Endothelial cell of umbilical vein (primary cell): ENCODE measurements at regions not wholly inside any gene's neighbourhood (a gene's known extent, or its start where the extent isn't known, plus 50 kb on each side); places are given as distances from the start of the nearest gene placed in this dataset.

Source experiments
- BruUV-seq: library from RNA; stranded (reverse); fragments of 400-500 nt; replicated peaks from 2 replicates; lab custom pipeline; 2021; lab: Mats Ljungman, UMichigan
- CTCF ChIA-PET: fragments of 300-600, 350-600 bp; sonication (Branson Sonifier 250); formaldehyde crosslinking; loops from one replicate; lab custom pipeline; 2021; ENCODE audit warnings: antibody characterized with exemption, inconsistent platforms; lab: Charles Lee
- POLR2A ChIA-PET: fragments of 300-600, 350-600 bp; sonication (Branson Sonifier 250); formaldehyde crosslinking; loops from one replicate; lab custom pipeline; 2021; ENCODE audit warnings: antibody characterized with exemption, inconsistent platforms; lab: Charles Lee
- DNase-seq: peaks from one replicate; pipeline ENCODE4 v3.0.0-alpha.2; 2011; ENCODE audit warnings: low read depth, low spot score
- FAIRE-seq: peaks from 2 replicates; lab custom pipeline; 2011; peaks lifted over from hg19 to GRCh38; lab: Jason Lieb, UNC
- H2AFZ ChIP-seq: 2 replicates; pipeline ENCODE4 v1.6.0; 2012; ENCODE audit warnings: low read depth, low read length, control low read depth, inconsistent platforms
- H3K27ac ChIP-seq: 2 replicates; pipeline ENCODE4 v1.5.1; 2011; ENCODE audit warnings: low read depth, mild to moderate bottlenecking, control low read depth, low read length, moderate library complexity; ENCODE audit not compliant: insufficient read depth
- H3K27me3 ChIP-seq, 2 experiments: 2 replicates each; pipeline versions ENCODE4 v1.6.0 to v1.6.1; 2011; ENCODE audit warnings: low read length in 2 of 2, mixed read lengths in 1 of 2; ENCODE audit not compliant: control insufficient read depth in 2 of 2, insufficient read depth in 2 of 2
- H3K36me3 ChIP-seq, 2 experiments: 2 replicates in 1 of 2; 3 replicates in 1 of 2; pipeline ENCODE4 v1.5.1; 2011; ENCODE audit warnings: low read length in 2 of 2, mild to moderate bottlenecking in 1 of 2, moderate library complexity in 1 of 2; ENCODE audit not compliant: control insufficient read depth in 2 of 2, insufficient read depth in 2 of 2; ENCODE audit errors: extremely low read depth in 1 of 2
- H3K4me1 ChIP-seq: 3 replicates; pipeline ENCODE4 v1.5.1; 2011; ENCODE audit warnings: mild to moderate bottlenecking, low read length; ENCODE audit not compliant: control insufficient read depth, insufficient read depth; ENCODE audit errors: extremely low read depth
- H3K4me2 ChIP-seq: 2 replicates; pipeline ENCODE4 v1.6.1; 2011; ENCODE audit warnings: low read length, control low read depth, mixed read lengths; ENCODE audit not compliant: insufficient read depth
- H3K4me3 ChIP-seq, 3 experiments: fragments of 200-600 bp in 1 of 3; sonication (generic), shearing (Covaris generic) in 1 of 3; replicated peaks in 1 of 3; 2 replicates each; pipeline ENCODE4 v1.5.1; 2011 to 2016; ENCODE audit warnings: control low read depth in 3 of 3, low read length in 3 of 3, mild to moderate bottlenecking in 2 of 3, inconsistent platforms in 1 of 3, low read depth in 1 of 3, moderate library complexity in 1 of 3; ENCODE audit not compliant: insufficient read depth in 1 of 3
- H3K79me2 ChIP-seq: 2 replicates; pipeline ENCODE4 v1.6.0; 2012; ENCODE audit warnings: low read length, inconsistent platforms; ENCODE audit not compliant: control insufficient read depth, insufficient read depth
- H3K9ac ChIP-seq: replicated peaks from 2 replicates; pipeline ENCODE3; 2011; ENCODE audit warnings: low read length, control low read depth; ENCODE audit not compliant: insufficient read depth; ENCODE audit errors: extremely low read depth
- H3K9me1 ChIP-seq: replicated peaks from 3 replicates; pipeline ENCODE4 v1.6.0; 2011; ENCODE audit warnings: mild to moderate bottlenecking, low read length; ENCODE audit not compliant: control insufficient read depth, insufficient read depth; ENCODE audit errors: extremely low read depth
- H3K9me3 ChIP-seq: replicated peaks from 2 replicates; pipeline ENCODE4 v1.5.1; 2012; ENCODE audit warnings: low read length, inconsistent platforms; ENCODE audit not compliant: control insufficient read depth, insufficient read depth
- H4K20me1 ChIP-seq: replicated peaks from 2 replicates; pipeline ENCODE3; 2011; ENCODE audit warnings: mild to moderate bottlenecking, low read length; ENCODE audit not compliant: control insufficient read depth, insufficient read depth; ENCODE audit errors: extremely low read depth
- FOS ChIP-seq: IDR thresholded peaks from 2 replicates; pipeline ENCODE4 v1.6.1; 2011; ENCODE audit warnings: mild to moderate bottlenecking, low read length, moderate library complexity, borderline replicate concordance; ENCODE audit not compliant: insufficient read depth
- GATA2 ChIP-seq: IDR thresholded peaks from 2 replicates; pipeline ENCODE4 v1.7.0; 2011; ENCODE audit warnings: low read depth, mild to moderate bottlenecking, moderate library complexity, mixed read lengths, low read length; ENCODE audit not compliant: insufficient read length, insufficient read depth
- JUN ChIP-seq: IDR thresholded peaks from 2 replicates; pipeline ENCODE4 v1.6.1; 2011; ENCODE audit warnings: borderline replicate concordance, low read depth; ENCODE audit not compliant: insufficient read length, insufficient read depth
- POLR2A ChIP-seq: IDR thresholded peaks from 2 replicates; pipeline ENCODE4 v1.6.1; 2012; ENCODE audit warnings: low read depth, mild to moderate bottlenecking, control low read depth, low read length
- POLR2AphosphoS5 ChIP-seq: IDR thresholded peaks from 2 replicates; pipeline ENCODE4 v1.6.1; 2012; ENCODE audit warnings: low read depth, mild to moderate bottlenecking, control low read depth, low read length, moderate library complexity; ENCODE audit not compliant: insufficient read depth
- dilution Hi-C: fragments of 300-500 bp; cut with MboI; formaldehyde crosslinking; loops from one replicate; pipeline ENCODE4 v1.15.0; 2019; ENCODE audit warnings: low sequenced_read_pairs; ENCODE audit not compliant: extremely low pct_ligation_motif_present
- intact Hi-C: fragments of 100-400 bp; cut with micrococcal nuclease; formaldehyde crosslinking; loops from one replicate; pipeline ENCODE4 v1.10.0; 2022
- TF ChIP-seq, protein P1 (sequence below), 2 donors: IDR thresholded peaks; 1 replicate in 1 of 2; 2 replicates in 1 of 2; pipeline ENCODE4 v1.5.1; 2011; ENCODE audit warnings: low read length in 2 of 2, mild to moderate bottlenecking in 2 of 2, moderate library complexity in 2 of 2, control low read depth in 1 of 2, inconsistent platforms in 1 of 2, low read depth in 1 of 2; ENCODE audit not compliant: insufficient read depth in 1 of 2; ENCODE audit errors: extremely low read depth in 1 of 2

DNA sequence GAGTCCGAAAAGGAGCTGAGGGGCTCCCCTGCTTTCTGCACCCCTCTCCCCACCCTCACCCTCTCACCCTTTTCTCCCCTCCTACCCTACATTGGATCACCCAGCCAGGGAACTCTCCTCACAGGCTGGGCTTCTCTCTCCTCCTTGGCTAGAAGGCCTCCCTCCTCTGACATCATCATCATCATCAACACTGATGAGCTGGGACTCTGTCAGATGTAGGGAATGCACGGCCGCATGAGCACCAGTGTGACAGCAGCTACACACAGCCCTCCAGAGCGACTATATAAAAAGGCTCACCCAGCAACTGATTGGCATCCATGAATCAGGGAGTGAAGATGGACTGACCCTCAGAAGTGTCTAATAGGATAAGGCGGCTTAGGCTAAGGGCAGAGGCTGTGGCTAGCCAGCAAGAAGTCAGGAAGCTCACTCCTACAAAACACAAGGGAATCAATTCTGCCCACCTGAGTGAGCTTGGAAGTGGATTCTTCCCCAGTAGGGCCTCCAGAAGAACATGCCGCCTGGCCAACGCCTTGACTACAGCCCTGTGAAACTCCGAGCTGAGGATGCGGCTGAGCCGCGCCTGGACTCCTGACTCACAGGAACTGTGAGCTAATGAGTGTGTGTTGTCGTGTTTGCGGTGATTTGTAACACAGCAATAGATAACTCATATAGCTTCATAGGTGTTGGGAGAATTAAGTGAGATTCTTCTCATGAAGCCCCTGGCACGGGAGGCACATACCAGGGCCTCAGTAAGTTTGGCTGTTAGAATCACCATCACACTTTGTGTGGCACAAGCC lies 147.6 kb downstream of the FAM43A start:
- no peaks in the 10 kb centered on the region for H3K36me3 ChIP-seq
- H3K4me1 ChIP-seq: peaks cover 22% of the 10 kb centered on the region
- POLR2A ChIA-PET: no interaction called here
- dilution Hi-C loops: no loop called here
- no peak overlapping the region for H2AFZ ChIP-seq
- no peak overlapping the region for H3K4me3 ChIP-seq
- BruUV-seq: TSS peak; percentile 72
- H3K9ac ChIP-seq: no peak overlapping the region
- FAIRE-seq (peak; percentile 84), DNase-seq (peak; percentile 66)
- intact Hi-C loops: loop anchor here (1.0 to 2.0 kb wide), 4 partner anchors 34 to 197 kb away; no protein-coding TSS in a partner anchor
- no peaks in the 10 kb centered on the region for H3K27me3 ChIP-seq
- peak overlapping the region; percentile 62 for H3K27ac ChIP-seq
- H3K79me2 ChIP-seq: no peaks in the 10 kb centered on the region
- CTCF ChIA-PET: interaction anchor here (0.6 to 1.5 kb wide), 6 partner anchors 12 to 151 kb away, joined by 3 to 5 read pairs (median 3); no protein-coding TSS in a partner anchor
- no peak overlapping the region for H3K4me2 ChIP-seq
- H4K20me1 ChIP-seq: no peaks in the 10 kb centered on the region
- TF ChIP-seq POLR2A (no peak), JUN (peak; percentile 20), GATA2 (peak; percentile 22), FOS (peak; percentile 70), POLR2AphosphoS5 (peak; percentile 11)
- TF ChIP-seq, protein P1, sequence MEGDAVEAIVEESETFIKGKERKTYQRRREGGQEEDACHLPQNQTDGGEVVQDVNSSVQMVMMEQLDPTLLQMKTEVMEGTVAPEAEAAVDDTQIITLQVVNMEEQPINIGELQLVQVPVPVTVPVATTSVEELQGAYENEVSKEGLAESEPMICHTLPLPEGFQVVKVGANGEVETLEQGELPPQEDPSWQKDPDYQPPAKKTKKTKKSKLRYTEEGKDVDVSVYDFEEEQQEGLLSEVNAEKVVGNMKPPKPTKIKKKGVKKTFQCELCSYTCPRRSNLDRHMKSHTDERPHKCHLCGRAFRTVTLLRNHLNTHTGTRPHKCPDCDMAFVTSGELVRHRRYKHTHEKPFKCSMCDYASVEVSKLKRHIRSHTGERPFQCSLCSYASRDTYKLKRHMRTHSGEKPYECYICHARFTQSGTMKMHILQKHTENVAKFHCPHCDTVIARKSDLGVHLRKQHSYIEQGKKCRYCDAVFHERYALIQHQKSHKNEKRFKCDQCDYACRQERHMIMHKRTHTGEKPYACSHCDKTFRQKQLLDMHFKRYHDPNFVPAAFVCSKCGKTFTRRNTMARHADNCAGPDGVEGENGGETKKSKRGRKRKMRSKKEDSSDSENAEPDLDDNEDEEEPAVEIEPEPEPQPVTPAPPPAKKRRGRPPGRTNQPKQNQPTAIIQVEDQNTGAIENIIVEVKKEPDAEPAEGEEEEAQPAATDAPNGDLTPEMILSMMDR (IDR thresholded peaks at IDR 0.05; ENCODE audit: extremely low read depth in 1 of 2, insufficient read depth in 1 of 2, low read depth in 1 of 2, low read length in 2 of 2): no peak
- H3K9me3 ChIP-seq: no peaks in the 10 kb centered on the region
- H3K9me1 ChIP-seq: no peaks in the 10 kb centered on the region
